ENCODE measurements at regions not wholly inside any gene's neighbourhood (a gene's known extent, or its start where the extent isn't known, plus 50 kb on each side); places are given as distances from the start of the nearest gene placed in this dataset.

GRCh38 chr12:75905922-75906321 lies 125.7 kb downstream of the PHLDA1 start:
- TF ChIP-seq ZBTB8A (tag by site-specific recombination; IDR thresholded peaks at IDR 0.05) (no peak), MYNN (tag by site-specific recombination; IDR thresholded peaks at IDR 0.05; ENCODE audit: borderline replicate concordance) (no peak), ZXDB (tag by site-specific recombination; IDR thresholded peaks at IDR 0.05) (no peak), ZNF549 (tag by site-specific recombination; IDR thresholded peaks at IDR 0.05) (no peak), ZNF274 (IDR thresholded peaks at IDR 0.05; ENCODE audit: low read length) (no peak), ZNF274 (tag by site-specific recombination; IDR thresholded peaks at IDR 0.05; ENCODE audit: borderline replicate concordance) (no peak)
